T-helper 17 cell (primary cell): ENCODE measurements at regions not wholly inside any gene's neighbourhood (a gene's known extent, or its start where the extent isn't known, plus 50 kb on each side); places are given as distances from the start of the nearest gene placed in this dataset.

Experiments used
- ATAC-seq: fragments of 150-1000 bp; cut with Tn5 transposase; 2 replicates; pipeline ENCODE4 v1.10.0; 2021; ENCODE audit warnings: mild to moderate bottlenecking, moderate library complexity
- DNase-seq, 3 donors: peaks; one replicate each; pipeline versions ENCODE4 v3.0.0 to v3.0.0-alpha.2; 2020 to 2021
- H3K9me3 ChIP-seq: one replicate; pipeline ENCODE4 v1.7.0; 2013; ENCODE audit warnings: low read length, mild to moderate bottlenecking; ENCODE audit not compliant: control insufficient read depth, poor library complexity, severe bottlenecking
- H3K27ac Mint-ChIP-seq: one replicate; pipeline ENCODE4 v1.8.0; 2022; ENCODE audit warnings: mild to moderate bottlenecking, moderate library complexity, mixed read lengths
- H3K27me3 Mint-ChIP-seq: one replicate; pipeline ENCODE4 v1.8.0; 2022; ENCODE audit warnings: mixed read lengths
- H3K36me3 Mint-ChIP-seq: one replicate; pipeline ENCODE4 v1.8.0; 2022; ENCODE audit warnings: low read depth, mixed read lengths
- H3K4me1 Mint-ChIP-seq: one replicate; pipeline ENCODE4 v1.8.0; 2022; ENCODE audit warnings: mild to moderate bottlenecking, mixed read lengths
- H3K4me3 Mint-ChIP-seq: one replicate; pipeline ENCODE4 v1.8.0; 2022; ENCODE audit warnings: mild to moderate bottlenecking, moderate library complexity, mixed read lengths

DNA sequence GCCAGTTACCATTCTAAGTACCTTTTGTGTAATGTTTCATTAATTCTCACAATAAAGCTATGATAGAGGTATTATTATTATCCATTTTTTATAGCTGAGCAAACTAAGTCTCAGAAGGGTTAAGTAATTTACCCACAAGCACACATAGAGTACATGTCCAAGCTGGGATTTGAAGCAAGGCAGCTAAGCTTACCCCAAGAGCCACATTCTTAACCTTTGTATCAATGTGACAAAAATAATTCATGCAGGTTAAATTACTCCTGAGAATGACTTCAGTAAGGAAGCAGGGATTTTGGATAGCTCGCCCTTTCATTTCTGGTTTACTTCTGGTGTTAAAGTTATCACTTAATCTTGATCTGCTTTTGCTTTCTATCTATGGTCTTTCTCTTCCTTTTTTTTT is 141.9 kb downstream of the ACTBL2 start:
- Mint-ChIP-seq H3K36me3 (peaks cover 2% of the 10 kb centered on the region), H3K4me3 (no peak overlapping the region), H3K27me3 (peaks cover 12% of the 10 kb centered on the region), H3K27ac (no peak overlapping the region), H3K4me1 (no peaks in the 10 kb centered on the region)
- DNase-seq (no peak), ATAC-seq (no peak)
- H3K9me3 ChIP-seq = no peaks in the 10 kb centered on the region

DNA sequence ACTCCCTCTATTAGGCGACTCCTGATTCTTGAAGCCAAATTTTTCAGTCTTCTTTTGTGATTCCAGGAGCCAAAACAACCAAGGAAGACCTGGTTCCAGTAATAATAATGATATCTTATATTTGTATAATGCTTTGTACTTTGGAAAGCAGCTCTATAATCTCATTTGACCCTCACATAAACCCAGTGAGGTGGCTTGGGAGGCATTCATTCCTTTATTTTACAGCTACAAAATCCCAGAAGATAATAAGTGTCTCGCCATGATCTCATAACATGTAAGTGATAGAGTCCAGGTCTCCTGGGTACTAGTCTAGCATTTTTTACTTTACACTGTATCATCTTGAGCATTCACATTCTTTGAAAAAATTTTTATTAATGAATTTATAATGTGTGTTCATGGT is 143.1 kb downstream of the ACTBL2 start:
- Mint-ChIP-seq H3K36me3 (peaks cover 2% of the 10 kb centered on the region), H3K27me3 (peaks cover 12% of the 10 kb centered on the region)
- no peak for ATAC-seq

DNA sequence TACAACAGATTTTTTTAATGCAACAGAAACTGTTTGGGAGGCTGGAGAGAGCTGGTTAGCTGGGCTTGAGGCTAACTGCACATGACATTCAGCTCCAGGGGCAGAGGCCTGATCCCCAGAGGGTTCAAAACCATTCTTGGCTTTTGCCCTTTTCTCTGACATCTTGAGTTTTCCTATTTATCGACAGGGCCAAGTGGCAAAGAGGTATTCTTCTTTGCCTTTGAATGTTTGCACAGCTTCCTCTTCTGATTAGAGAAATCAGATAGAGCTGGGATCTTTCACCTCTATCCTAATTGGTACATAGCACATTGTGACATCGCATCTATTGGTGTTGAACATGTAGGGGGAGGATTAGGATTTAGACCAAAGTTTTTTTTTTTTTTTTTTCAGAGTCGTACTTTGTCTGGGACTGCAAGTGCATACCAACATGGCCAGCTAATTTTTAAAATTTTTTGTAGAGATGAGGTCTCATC is 143.7 kb downstream of the ACTBL2 start:
- no peak overlapping the region for H3K27ac Mint-ChIP-seq
- ATAC-seq (no peak), DNase-seq (no peak)
- peaks cover 12% of the 10 kb centered on the region for H3K27me3 Mint-ChIP-seq
- H3K36me3 Mint-ChIP-seq = peaks cover 2% of the 10 kb centered on the region
- no peaks in the 10 kb centered on the region for H3K9me3 ChIP-seq
- no peaks in the 10 kb centered on the region for H3K4me1 Mint-ChIP-seq
- no peak overlapping the region for H3K4me3 Mint-ChIP-seq

More for the DNA sequence above, 143.1 kb downstream of the ACTBL2 start:
- H3K27ac Mint-ChIP-seq = no peak overlapping the region
- H3K4me3 Mint-ChIP-seq = no peak overlapping the region
- no peaks in the 10 kb centered on the region for H3K9me3 ChIP-seq
- no peaks in the 10 kb centered on the region for H3K4me1 Mint-ChIP-seq
- DNase-seq = no peak

DNA sequence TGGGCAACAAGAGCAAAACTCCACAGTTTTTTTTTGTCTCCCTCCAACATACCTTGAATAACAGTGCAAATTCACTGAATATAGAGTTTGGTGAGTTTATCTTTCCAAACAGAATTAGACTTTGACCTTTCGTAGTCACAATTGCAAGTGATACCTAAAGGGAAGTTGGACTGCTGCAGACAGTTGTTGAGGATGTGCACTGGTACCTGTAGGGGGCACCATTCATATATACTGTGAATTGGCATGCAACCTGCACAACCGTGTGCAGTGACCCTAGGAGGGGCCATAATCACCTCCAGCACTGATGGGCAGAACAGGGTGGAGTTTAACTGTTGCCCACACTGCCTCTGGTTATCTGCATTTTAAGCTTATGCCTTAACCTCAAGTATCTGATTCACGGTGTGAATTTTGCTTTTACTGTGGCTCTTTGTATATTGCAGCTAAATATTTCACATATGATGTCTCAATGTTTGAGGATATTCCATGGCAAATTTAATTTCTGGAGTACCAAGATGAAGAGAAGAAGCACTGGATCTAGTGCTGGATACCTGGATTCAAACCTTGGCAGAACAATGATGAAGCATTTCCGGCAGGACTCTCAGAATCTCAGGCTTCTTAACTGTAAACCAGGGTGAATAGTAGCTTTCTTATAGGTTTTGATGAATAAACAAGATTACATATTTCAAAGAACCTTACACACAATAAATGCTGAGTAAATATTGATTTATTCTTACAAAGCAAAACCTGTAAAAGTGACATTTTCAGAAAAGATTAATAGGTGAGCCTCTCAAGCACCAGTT is 144.3 kb downstream of the ACTBL2 start:
- ATAC-seq = no peak
- H3K9me3 ChIP-seq = no peaks in the 10 kb centered on the region
- no peak for DNase-seq
- H3K4me3 Mint-ChIP-seq = no peak overlapping the region
- H3K36me3 Mint-ChIP-seq = peaks cover 2% of the 10 kb centered on the region
- peaks cover 12% of the 10 kb centered on the region for H3K27me3 Mint-ChIP-seq
- H3K4me1 Mint-ChIP-seq = no peaks in the 10 kb centered on the region
- no peak overlapping the region for H3K27ac Mint-ChIP-seq

GRCh38 chr5:57335092-57335660 is 147.4 kb downstream of the ACTBL2 start:
- no peaks in the 10 kb centered on the region for H3K9me3 ChIP-seq
- Mint-ChIP-seq H3K27me3 (no peaks in the 10 kb centered on the region), H3K4me3 (no peak overlapping the region), H3K4me1 (no peaks in the 10 kb centered on the region), H3K36me3 (peaks cover 7% of the 10 kb centered on the region), H3K27ac (no peak overlapping the region)
- DNase-seq = no peak
- no peak for ATAC-seq

- no peaks in the 10 kb centered on the region for H3K27me3 Mint-ChIP-seq
- H3K4me3 Mint-ChIP-seq = no peak overlapping the region
- no peak overlapping the region for H3K27ac Mint-ChIP-seq
- H3K36me3 Mint-ChIP-seq = peaks cover 7% of the 10 kb centered on the region
- no peaks in the 10 kb centered on the region for H3K9me3 ChIP-seq
- no peak for DNase-seq
- H3K4me1 Mint-ChIP-seq = no peaks in the 10 kb centered on the region
- no peak for ATAC-seq
Observed at GRCh38 chr5:57334475-57334874, 148.1 kb downstream of the ACTBL2 start.

DNA sequence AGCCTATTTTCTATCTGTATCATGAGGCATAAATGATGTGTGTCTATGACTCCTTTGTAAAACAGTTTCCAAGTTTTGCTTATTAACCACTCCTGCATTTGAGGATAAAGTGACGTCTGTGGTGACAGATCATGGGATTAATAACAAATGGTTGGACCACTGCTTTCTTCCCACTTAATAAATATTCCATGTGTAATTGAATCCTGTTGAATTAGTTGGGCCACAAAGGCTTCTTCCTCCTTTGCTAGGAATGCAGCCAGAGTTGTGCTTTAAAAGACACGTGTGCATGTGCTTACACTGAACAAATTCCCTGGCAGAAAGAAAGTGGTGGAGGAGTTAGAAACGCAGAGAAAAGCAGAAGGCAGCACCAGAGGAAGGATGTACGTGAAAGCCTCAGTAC is 150.2 kb downstream of the ACTBL2 start:
- Mint-ChIP-seq H3K27me3 (no peaks in the 10 kb centered on the region), H3K4me3 (no peak overlapping the region), H3K36me3 (peaks cover 7% of the 10 kb centered on the region), H3K27ac (no peak overlapping the region), H3K4me1 (no peaks in the 10 kb centered on the region)
- no peaks in the 10 kb centered on the region for H3K9me3 ChIP-seq
- ATAC-seq (no peak), DNase-seq (no peak)

DNA sequence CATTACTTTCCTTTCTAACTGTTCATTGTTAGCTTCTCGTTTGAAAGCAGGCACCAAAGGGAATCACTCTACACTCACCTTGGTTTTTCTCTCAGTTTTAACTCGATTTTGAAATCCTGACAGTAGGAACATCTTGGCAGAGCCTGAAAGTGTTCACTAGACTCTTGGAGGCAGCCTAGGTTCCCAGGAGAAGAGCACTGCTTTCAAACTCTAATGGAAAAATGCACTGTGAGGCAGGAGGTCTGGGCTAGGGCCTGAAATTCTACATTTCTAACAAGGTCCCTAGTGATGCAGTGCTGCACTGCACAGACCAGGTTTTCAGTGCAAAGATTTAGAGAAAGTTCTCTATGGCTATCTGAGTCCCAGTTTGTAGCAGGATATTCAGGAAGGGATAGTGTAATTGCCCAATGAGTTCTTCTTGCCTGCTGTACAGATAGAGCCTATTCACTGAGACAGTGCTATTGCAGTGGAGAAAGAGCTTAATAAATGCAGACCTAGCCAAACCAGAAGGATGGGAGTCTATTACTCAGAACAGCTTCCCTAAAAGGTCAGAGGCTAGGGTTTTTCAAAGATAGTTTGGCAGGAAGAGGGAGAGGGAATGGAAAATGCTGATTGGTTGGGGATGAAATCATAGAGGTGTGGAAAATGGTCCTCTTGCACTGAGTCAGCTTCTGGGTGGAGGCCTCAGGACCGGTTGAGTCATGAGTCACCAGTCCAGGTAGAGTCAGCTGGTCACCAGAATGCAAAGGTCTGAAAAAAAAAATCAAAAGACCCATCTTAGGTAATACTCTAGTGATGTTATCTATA is 153.9 kb downstream of the GPBP1 start:
- H3K9me3 ChIP-seq = no peaks in the 10 kb centered on the region
- ATAC-seq (no peak), DNase-seq (no peak)
- H3K4me3 Mint-ChIP-seq = no peak overlapping the region
- H3K4me1 Mint-ChIP-seq = peaks cover 3% of the 10 kb centered on the region
- no peak overlapping the region for H3K27ac Mint-ChIP-seq
- peaks cover 5% of the 10 kb centered on the region for H3K36me3 Mint-ChIP-seq
- H3K27me3 Mint-ChIP-seq = no peaks in the 10 kb centered on the region

DNA sequence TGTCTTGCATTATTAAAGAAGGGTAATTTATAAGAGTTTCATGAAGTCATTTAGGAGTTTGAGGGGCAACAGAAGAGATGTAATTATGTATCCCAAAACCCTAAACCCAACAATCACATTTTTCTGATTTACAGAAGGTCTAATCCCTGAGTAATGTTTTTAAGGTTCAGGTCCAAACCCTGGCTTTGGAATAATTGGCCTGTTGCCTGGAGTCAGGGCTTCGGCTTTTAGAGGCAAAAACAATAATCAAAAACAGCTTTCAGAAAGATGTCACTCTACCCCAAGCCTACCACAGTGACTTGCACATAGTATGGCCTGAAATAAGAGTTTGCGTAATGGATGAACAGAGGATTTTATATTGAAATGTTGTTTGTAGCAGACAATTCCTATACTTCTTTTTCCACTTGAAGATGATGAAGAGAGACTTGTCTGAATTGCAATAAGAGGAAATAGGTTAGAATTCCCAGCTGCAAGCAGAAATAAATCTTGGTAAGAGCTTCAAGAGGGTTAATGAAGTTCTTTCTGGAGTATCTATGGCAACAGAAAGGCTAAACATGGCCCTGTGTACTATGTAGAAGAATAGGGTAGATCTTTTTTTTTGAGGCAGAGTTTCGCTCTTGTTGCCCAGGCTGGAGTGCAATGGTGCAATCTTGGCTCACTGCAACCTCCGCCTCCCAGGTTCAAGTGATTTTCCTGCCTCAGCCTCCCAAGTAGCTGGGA is 152.0 kb downstream of the GPBP1 start:
- H3K36me3 Mint-ChIP-seq = peaks cover under 1% of the 10 kb centered on the region
- no peak overlapping the region for H3K27ac Mint-ChIP-seq
- no peak overlapping the region for H3K4me3 Mint-ChIP-seq
- DNase-seq (no peak), ATAC-seq (no peak)
- H3K9me3 ChIP-seq = no peaks in the 10 kb centered on the region
- H3K4me1 Mint-ChIP-seq = peaks cover 3% of the 10 kb centered on the region
- H3K27me3 Mint-ChIP-seq = peaks cover 6% of the 10 kb centered on the region

GRCh38 chr5:57324861-57325260 is 151.0 kb downstream of the GPBP1 start:
- Mint-ChIP-seq H3K4me1 (peaks cover 3% of the 10 kb centered on the region), H3K27me3 (peaks cover 9% of the 10 kb centered on the region), H3K36me3 (no peaks in the 10 kb centered on the region), H3K27ac (no peak overlapping the region), H3K4me3 (no peak overlapping the region)
- ATAC-seq (no peak), DNase-seq (no peak)
- H3K9me3 ChIP-seq = no peaks in the 10 kb centered on the region

- no peaks in the 10 kb centered on the region for H3K36me3 Mint-ChIP-seq
- no peak for ATAC-seq
- H3K4me1 Mint-ChIP-seq = peaks cover 3% of the 10 kb centered on the region
- H3K9me3 ChIP-seq = no peaks in the 10 kb centered on the region
- DNase-seq = no peak
- no peak overlapping the region for H3K4me3 Mint-ChIP-seq
- H3K27ac Mint-ChIP-seq = no peak overlapping the region
- H3K27me3 Mint-ChIP-seq = peaks cover 12% of the 10 kb centered on the region
Observed at GRCh38 chr5:57324181-57324580, 150.3 kb downstream of the GPBP1 start.

- no peak for ATAC-seq
- H3K36me3 Mint-ChIP-seq = no peaks in the 10 kb centered on the region
- no peak overlapping the region for H3K27ac Mint-ChIP-seq
- peaks cover 3% of the 10 kb centered on the region for H3K4me1 Mint-ChIP-seq
- DNase-seq = no peak
- peaks cover 27% of the 10 kb centered on the region for H3K27me3 Mint-ChIP-seq
- no peak overlapping the region for H3K4me3 Mint-ChIP-seq
- H3K9me3 ChIP-seq = no peaks in the 10 kb centered on the region
Observed at GRCh38 chr5:57320582-57320981, 146.7 kb downstream of the GPBP1 start.

DNA sequence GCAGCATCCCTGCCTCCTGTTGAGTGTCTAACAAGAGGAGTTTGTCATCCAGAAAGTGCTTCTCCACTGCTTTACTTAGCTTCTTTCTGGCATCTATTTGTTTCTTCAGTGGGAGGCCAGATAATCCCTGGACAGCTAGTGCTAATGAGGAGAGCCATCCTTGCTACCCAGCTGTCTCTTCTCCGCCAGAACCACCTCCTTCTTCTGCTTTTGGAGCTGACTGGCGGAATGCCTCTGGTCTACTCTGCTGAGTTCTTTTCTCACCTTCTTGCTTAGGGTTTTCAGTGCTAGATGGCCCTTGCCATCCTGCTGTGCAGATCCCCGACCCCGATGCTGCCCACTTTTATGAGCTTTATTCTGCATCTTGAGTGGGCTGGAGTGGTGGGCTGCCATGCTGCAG is 145.8 kb downstream of the GPBP1 start:
- Mint-ChIP-seq H3K36me3 (no peaks in the 10 kb centered on the region), H3K4me3 (no peak overlapping the region), H3K27me3 (peaks cover 30% of the 10 kb centered on the region), H3K27ac (no peak overlapping the region), H3K4me1 (peaks cover 3% of the 10 kb centered on the region)
- DNase-seq (no peak), ATAC-seq (no peak)
- no peaks in the 10 kb centered on the region for H3K9me3 ChIP-seq
